ENCODE measurements at regions not wholly inside any gene's neighbourhood (a gene's known extent, or its start where the extent isn't known, plus 50 kb on each side); places are given as distances from the start of the nearest gene placed in this dataset.

GRCh38 chr6:40722553-40723258 is 135.5 kb upstream of the LRFN2 start:
- intact Hi-C loops (cut with micrococcal nuclease): no loop called here

GRCh38 chr6:40722091-40722490 is 134.9 kb upstream of the LRFN2 start:
- intact Hi-C loops (cut with micrococcal nuclease): no loop called here

GRCh38 chr6:40721271-40721952 is 134.2 kb upstream of the LRFN2 start:
- intact Hi-C loops (cut with micrococcal nuclease): no loop called here

GRCh38 chr6:40720375-40720748 is 133.2 kb upstream of the LRFN2 start:
- intact Hi-C loops (cut with micrococcal nuclease): no loop called here

GRCh38 chr6:40719671-40720374 is 132.7 kb upstream of the LRFN2 start:
- intact Hi-C loops (cut with micrococcal nuclease): no loop called here

GRCh38 chr6:40718401-40718800 is 131.2 kb upstream of the LRFN2 start:
- intact Hi-C loops (cut with micrococcal nuclease): no loop called here

GRCh38 chr6:40717411-40718057 is 130.4 kb upstream of the LRFN2 start:
- intact Hi-C loops (cut with micrococcal nuclease): no loop called here

GRCh38 chr6:40715570-40716403 is 128.6 kb upstream of the LRFN2 start:
- intact Hi-C loops (cut with micrococcal nuclease): no loop called here

GRCh38 chr6:40714576-40715564 is 127.7 kb upstream of the LRFN2 start:
- intact Hi-C loops (cut with micrococcal nuclease): no loop called here

GRCh38 chr6:40714143-40714542 is 127.0 kb upstream of the LRFN2 start:
- intact Hi-C loops (cut with micrococcal nuclease): no loop called here

- intact Hi-C loops (cut with micrococcal nuclease): no loop called here
Observed at GRCh38 chr6:40713002-40713719, 126.0 kb upstream of the LRFN2 start.

- intact Hi-C loops (cut with micrococcal nuclease): no loop called here
Observed at GRCh38 chr6:40710626-40711330, 123.6 kb upstream of the LRFN2 start.

- intact Hi-C loops (cut with micrococcal nuclease): no loop called here
Observed at GRCh38 chr6:40708049-40708448, 120.9 kb upstream of the LRFN2 start.

- intact Hi-C loops (cut with micrococcal nuclease): no loop called here
Observed at GRCh38 chr6:40706178-40706577, 119.0 kb upstream of the LRFN2 start.

- intact Hi-C loops (cut with micrococcal nuclease): no loop called here
Observed at GRCh38 chr6:40705354-40705753, 118.2 kb upstream of the LRFN2 start.

- intact Hi-C loops (cut with micrococcal nuclease): no loop called here
Observed at GRCh38 chr6:40701352-40702007, 114.3 kb upstream of the LRFN2 start.

GRCh38 chr6:40700006-40700580 is 112.9 kb upstream of the LRFN2 start:
- intact Hi-C loops (cut with micrococcal nuclease): no loop called here

Measured in T-helper 1 cell treated with Interleukin-12 subunit alpha and Interleukin-12 subunit beta and Interleukin-4 antibody, amounts not matched to agents 30 ng/mL and 1 ng/mL, for 36 hours (primary cell).